ENCODE measurements at regions not wholly inside any gene's neighbourhood (a gene's known extent, or its start where the extent isn't known, plus 50 kb on each side); places are given as distances from the start of the nearest gene placed in this dataset.

DNA sequence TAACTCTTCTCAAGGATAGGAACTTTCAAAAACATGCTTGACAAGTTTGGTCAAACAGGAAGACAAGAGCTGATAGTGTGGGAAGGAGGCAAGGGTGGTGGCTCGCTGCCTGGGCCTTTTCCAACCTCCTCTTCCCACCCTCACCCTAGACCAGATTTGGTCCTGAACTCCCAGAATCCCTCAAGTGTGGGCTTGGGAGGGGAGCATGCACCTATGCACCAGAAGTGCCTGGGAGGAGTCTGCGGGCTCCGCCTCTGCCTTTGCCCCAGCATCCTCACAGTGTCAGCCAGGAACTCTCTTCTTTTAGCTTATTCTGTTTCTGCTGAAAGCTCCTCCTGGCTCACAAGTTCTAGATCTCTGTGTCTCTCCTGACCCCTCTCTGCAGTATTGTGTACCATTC is 126.2 kb upstream of the MRPS22 start:
- TF ChIP-seq, protein P1, sequence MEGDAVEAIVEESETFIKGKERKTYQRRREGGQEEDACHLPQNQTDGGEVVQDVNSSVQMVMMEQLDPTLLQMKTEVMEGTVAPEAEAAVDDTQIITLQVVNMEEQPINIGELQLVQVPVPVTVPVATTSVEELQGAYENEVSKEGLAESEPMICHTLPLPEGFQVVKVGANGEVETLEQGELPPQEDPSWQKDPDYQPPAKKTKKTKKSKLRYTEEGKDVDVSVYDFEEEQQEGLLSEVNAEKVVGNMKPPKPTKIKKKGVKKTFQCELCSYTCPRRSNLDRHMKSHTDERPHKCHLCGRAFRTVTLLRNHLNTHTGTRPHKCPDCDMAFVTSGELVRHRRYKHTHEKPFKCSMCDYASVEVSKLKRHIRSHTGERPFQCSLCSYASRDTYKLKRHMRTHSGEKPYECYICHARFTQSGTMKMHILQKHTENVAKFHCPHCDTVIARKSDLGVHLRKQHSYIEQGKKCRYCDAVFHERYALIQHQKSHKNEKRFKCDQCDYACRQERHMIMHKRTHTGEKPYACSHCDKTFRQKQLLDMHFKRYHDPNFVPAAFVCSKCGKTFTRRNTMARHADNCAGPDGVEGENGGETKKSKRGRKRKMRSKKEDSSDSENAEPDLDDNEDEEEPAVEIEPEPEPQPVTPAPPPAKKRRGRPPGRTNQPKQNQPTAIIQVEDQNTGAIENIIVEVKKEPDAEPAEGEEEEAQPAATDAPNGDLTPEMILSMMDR (conservative IDR thresholded peaks at IDR 0.05 in 1 of 2, IDR thresholded peaks at IDR 0.05 in 1 of 2; ENCODE audit: low read depth in 1 of 2, low read length in 2 of 2): no peak
- no peak for TF ChIP-seq EZH2 (IDR thresholded peaks at IDR 0.05; ENCODE audit: low read length, missing control alignments)

Data from fibroblast of lung (primary cell).